Keratinocyte (primary cell): ENCODE measurements at regions not wholly inside any gene's neighbourhood (a gene's known extent, or its start where the extent isn't known, plus 50 kb on each side); places are given as distances from the start of the nearest gene placed in this dataset.

Source experiments
- CTCF ChIP-seq, 3 experiments: IDR thresholded peaks in 1 of 3; conservative IDR thresholded peaks in 1 of 3; optimal IDR thresholded peaks in 1 of 3; 2 replicates in 2 of 3; 3 replicates in 1 of 3; pipeline versions ENCODE3 to v1.5.1; 2011; ENCODE audit warnings: low read length in 3 of 3, mild to moderate bottlenecking in 3 of 3, moderate library complexity in 2 of 3, control low read depth in 1 of 3, inconsistent platforms in 1 of 3; ENCODE audit not compliant: insufficient read depth in 2 of 3; ENCODE audit errors: extremely low read depth in 1 of 3
- EZH2 ChIP-seq: IDR thresholded peaks from one replicate; pipeline ENCODE4 v1.6.1; 2012; ENCODE audit warnings: inconsistent platforms, mild to moderate bottlenecking, low read length, moderate library complexity

GRCh38 chr5:109614981-109615380 lies 74.7 kb upstream of the MAN2A1 start:
- TF ChIP-seq EZH2, result no peak
- no peak for TF ChIP-seq CTCF (optimal IDR thresholded peaks at IDR 0.05 in 1 of 3, IDR thresholded peaks at IDR 0.05 in 1 of 3, conservative IDR thresholded peaks at IDR 0.05 in 1 of 3; ENCODE audit: extremely low read depth in 1 of 3, insufficient read depth in 2 of 3, low read length in 3 of 3)
